CD14-positive monocyte (primary cell): ENCODE measurements at regions not wholly inside any gene's neighbourhood (a gene's known extent, or its start where the extent isn't known, plus 50 kb on each side); places are given as distances from the start of the nearest gene placed in this dataset.

Experiments
- DNase-seq, 3 donors: peaks; one replicate each; pipeline ENCODE4 v3.0.0-alpha.2; 2011 to 2022
- H2AFZ ChIP-seq: 2 replicates; pipeline ENCODE4 v1.6.0; 2012; ENCODE audit warnings: mild to moderate bottlenecking, low read depth, low read length, inconsistent platforms; ENCODE audit not compliant: insufficient read depth, poor library complexity, severe bottlenecking
- H3K27ac ChIP-seq, 2 donors: 1 replicate in 1 of 2; 2 replicates in 1 of 2; pipeline ENCODE4 v1.5.1; 2012 to 2013; ENCODE audit warnings: low read length in 2 of 2, control low read depth in 1 of 2, inconsistent platforms in 1 of 2, low read depth in 1 of 2, mild to moderate bottlenecking in 1 of 2
- H3K27me3 ChIP-seq, 2 donors: one replicate each; pipeline versions ENCODE4 v1.6.0 to v1.6.1; 2011 to 2013; ENCODE audit warnings: low read length in 2 of 2; ENCODE audit not compliant: control insufficient read depth in 2 of 2, insufficient read depth in 2 of 2
- H3K36me3 ChIP-seq, 2 donors: replicated peaks in 1 of 2; 1 replicate in 1 of 2; 2 replicates in 1 of 2; pipeline versions ENCODE4 v1.5.1 to v1.6.1; 2012 to 2013; ENCODE audit warnings: low read length in 2 of 2, control low read depth in 1 of 2, inconsistent platforms in 1 of 2, mild to moderate bottlenecking in 1 of 2; ENCODE audit not compliant: insufficient read depth in 2 of 2, control insufficient read depth in 1 of 2
- H3K4me1 ChIP-seq, 2 donors: 1 replicate in 1 of 2; 2 replicates in 1 of 2; pipeline versions ENCODE4 v1.5.1 to v1.6.1; 2012 to 2013; ENCODE audit warnings: low read length in 2 of 2, control low read depth in 1 of 2, inconsistent platforms in 1 of 2, mild to moderate bottlenecking in 1 of 2, moderate library complexity in 1 of 2; ENCODE audit not compliant: insufficient read depth in 2 of 2, control insufficient read depth in 1 of 2
- H3K4me2 ChIP-seq: replicated peaks from 2 replicates; pipeline ENCODE3; 2012; ENCODE audit warnings: low read length, moderate library complexity, mild to moderate bottlenecking; ENCODE audit not compliant: poor library complexity, severe bottlenecking; ENCODE audit errors: extremely low read depth
- H3K4me3 ChIP-seq, 3 experiments: fragments of 200-600 bp in 1 of 3; sonication (generic) in 1 of 3; replicated peaks in 1 of 3; 1 replicate in 2 of 3; 2 replicates in 1 of 3; pipeline ENCODE4 v1.5.1; 2011 to 2013; ENCODE audit warnings: low read length in 3 of 3, mild to moderate bottlenecking in 3 of 3, control low read depth in 2 of 3, low read depth in 2 of 3, inconsistent platforms in 1 of 3, moderate library complexity in 1 of 3
- H3K79me2 ChIP-seq: 2 replicates; pipeline ENCODE4 v1.6.0; 2012; ENCODE audit warnings: mild to moderate bottlenecking, control low read depth, inconsistent platforms, low read length, moderate library complexity; ENCODE audit not compliant: insufficient read depth
- H3K9ac ChIP-seq: 2 replicates; pipeline ENCODE4 v1.6.0; 2017; ENCODE audit warnings: low read length, mild to moderate bottlenecking; ENCODE audit not compliant: insufficient read depth, poor library complexity, severe bottlenecking
- H3K9me3 ChIP-seq, 2 donors: replicated peaks in 1 of 2; 1 replicate in 1 of 2; 2 replicates in 1 of 2; pipeline versions ENCODE4 v1.5.1 to v1.6.1; 2012 to 2013; ENCODE audit warnings: low read length in 2 of 2, control low read depth in 1 of 2; ENCODE audit not compliant: control insufficient read depth in 1 of 2, insufficient read depth in 1 of 2
- H4K20me1 ChIP-seq: 2 replicates; pipeline ENCODE4 v1.6.0; 2012; ENCODE audit warnings: mild to moderate bottlenecking, low read length, control low read depth, moderate library complexity; ENCODE audit not compliant: insufficient read depth
- H3K27ac Mint-ChIP-seq, 7 donors: one replicate each; pipeline ENCODE4 v1.8.0; 2020; ENCODE audit warnings: mild to moderate bottlenecking in 7 of 7, mixed read lengths in 7 of 7, moderate library complexity in 6 of 7, inconsistent platforms in 2 of 7
- H3K27me3 Mint-ChIP-seq, 3 donors: one replicate each; pipeline ENCODE4 v1.8.0; 2021 to 2022; ENCODE audit warnings: low read depth in 3 of 3, mild to moderate bottlenecking in 3 of 3, mixed read lengths in 3 of 3, moderate library complexity in 3 of 3, inconsistent platforms in 1 of 3
- H3K36me3 Mint-ChIP-seq, 2 donors: one replicate each; pipeline ENCODE4 v1.8.0; 2020; ENCODE audit warnings: mixed read lengths in 2 of 2, inconsistent platforms in 1 of 2, mild to moderate bottlenecking in 1 of 2
- H3K4me1 Mint-ChIP-seq: one replicate; pipeline ENCODE4 v1.8.0; 2020; ENCODE audit warnings: mild to moderate bottlenecking, mixed read lengths
- H3K4me3 Mint-ChIP-seq, 2 donors: one replicate each; pipeline ENCODE4 v1.8.0; 2020; ENCODE audit warnings: mild to moderate bottlenecking in 2 of 2, mixed read lengths in 2 of 2, moderate library complexity in 1 of 2
- H3K9me3 Mint-ChIP-seq, 7 donors: one replicate each; pipeline ENCODE4 v1.8.0; 2020 to 2022; ENCODE audit warnings: mixed read lengths in 7 of 7, mild to moderate bottlenecking in 6 of 7, moderate library complexity in 6 of 7, inconsistent platforms in 2 of 7
- WGBS: methylation state at CpG from one replicate; pipeline ENCODE4 v1.1.5; 2013; ENCODE audit warnings: missing lambda C conversion rate; ENCODE audit not compliant: insufficient coverage; 5-methylcytosine and 5-hydroxymethylcytosine counted together
- intact Hi-C, 2 donors: fragments of 100-400 bp; cut with micrococcal nuclease; formaldehyde crosslinking; loops; one replicate each; pipeline versions ENCODE4 v1.15.0 to v1.15.1; 2023
- TF ChIP-seq, protein P1 (sequence below): fragments of 200-600 bp; IDR thresholded peaks from one replicate; pipeline ENCODE4 v1.8.0; 2022; ENCODE audit warnings: antibody characterized with exemption, mild to moderate bottlenecking

DNA sequence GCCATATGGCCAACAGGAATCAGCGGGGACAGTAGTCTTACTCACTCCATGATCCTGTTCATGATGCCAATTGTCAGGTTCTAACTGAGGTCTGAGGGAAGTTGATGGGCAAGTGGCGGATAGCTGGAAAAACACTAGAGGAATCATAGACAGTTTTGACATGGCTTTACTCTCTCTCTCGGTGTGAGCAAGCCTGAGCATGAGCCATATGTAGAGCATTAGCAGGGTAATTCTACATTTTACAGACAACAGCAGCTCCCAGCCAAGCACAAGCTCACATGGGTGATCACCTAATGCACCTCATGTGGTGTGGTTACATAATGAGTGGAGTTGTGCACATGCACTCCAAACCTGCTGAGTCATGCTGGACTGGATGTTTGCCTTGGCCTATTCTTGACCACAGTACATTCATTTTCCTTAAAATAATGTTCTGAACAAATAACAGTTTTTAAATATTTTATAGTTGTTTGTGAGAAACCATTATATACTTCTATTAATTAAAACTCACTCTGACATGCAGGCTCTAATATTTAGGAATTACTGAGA, 429.2 kb downstream of the GPAT3 start:
- Mint-ChIP-seq H3K36me3 (no peaks in the 10 kb centered on the region), H3K4me1 (no peaks in the 10 kb centered on the region), H3K27ac (no peak overlapping the region), H3K4me3 (no peak overlapping the region), H3K9me3 (peaks cover 0 to 11% (median 3%) of the 10 kb centered on the region in 7 donors), H3K27me3 (peaks cover 0 to 4% (median 0%) of the 10 kb centered on the region in 3 donors)
- intact Hi-C loops: no loop called here
- Histone ChIP-seq H3K27ac (no peak overlapping the region), H3K36me3 (no peaks in the 10 kb centered on the region), H3K27me3 (no peaks in the 10 kb centered on the region), H4K20me1 (no peaks in the 10 kb centered on the region), H3K4me3 (no peak overlapping the region), H2AFZ (no peak overlapping the region), H3K79me2 (no peaks in the 10 kb centered on the region), H3K9ac (no peak overlapping the region), H3K4me1 (no peaks in the 10 kb centered on the region), H3K9me3 (peaks cover 0 to 14% of the 10 kb centered on the region in 2 donors), H3K4me2 (no peak overlapping the region)
- 100% methylated on average over 1 of the region's 3 CpGs for whole genome bisulfite sequencing
- TF ChIP-seq, protein P1, sequence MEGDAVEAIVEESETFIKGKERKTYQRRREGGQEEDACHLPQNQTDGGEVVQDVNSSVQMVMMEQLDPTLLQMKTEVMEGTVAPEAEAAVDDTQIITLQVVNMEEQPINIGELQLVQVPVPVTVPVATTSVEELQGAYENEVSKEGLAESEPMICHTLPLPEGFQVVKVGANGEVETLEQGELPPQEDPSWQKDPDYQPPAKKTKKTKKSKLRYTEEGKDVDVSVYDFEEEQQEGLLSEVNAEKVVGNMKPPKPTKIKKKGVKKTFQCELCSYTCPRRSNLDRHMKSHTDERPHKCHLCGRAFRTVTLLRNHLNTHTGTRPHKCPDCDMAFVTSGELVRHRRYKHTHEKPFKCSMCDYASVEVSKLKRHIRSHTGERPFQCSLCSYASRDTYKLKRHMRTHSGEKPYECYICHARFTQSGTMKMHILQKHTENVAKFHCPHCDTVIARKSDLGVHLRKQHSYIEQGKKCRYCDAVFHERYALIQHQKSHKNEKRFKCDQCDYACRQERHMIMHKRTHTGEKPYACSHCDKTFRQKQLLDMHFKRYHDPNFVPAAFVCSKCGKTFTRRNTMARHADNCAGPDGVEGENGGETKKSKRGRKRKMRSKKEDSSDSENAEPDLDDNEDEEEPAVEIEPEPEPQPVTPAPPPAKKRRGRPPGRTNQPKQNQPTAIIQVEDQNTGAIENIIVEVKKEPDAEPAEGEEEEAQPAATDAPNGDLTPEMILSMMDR: no peak
- DNase-seq: no peak

DNA sequence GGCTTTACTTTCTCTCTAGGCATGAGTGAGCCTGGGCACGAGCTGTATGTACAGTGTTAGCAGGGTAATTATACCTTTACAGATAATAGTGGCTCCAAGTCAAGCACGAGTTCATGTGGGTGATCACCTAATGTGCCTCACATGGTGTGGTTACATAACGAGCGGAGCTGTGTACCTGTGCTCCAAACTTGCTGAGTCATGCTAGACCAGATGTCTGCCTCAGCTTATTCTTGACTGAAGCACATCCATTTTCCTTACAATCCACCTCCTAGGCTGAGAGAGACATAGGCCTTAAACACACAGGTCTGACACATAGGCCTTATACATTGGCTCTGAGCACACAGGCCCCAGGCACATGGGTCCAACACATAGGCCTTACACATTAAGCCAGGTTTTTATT, 426.6 kb downstream of the GPAT3 start:
- Histone ChIP-seq H3K4me3 (no peak overlapping the region), H3K27ac (no peak overlapping the region), H3K36me3 (no peaks in the 10 kb centered on the region), H2AFZ (no peak overlapping the region), H3K79me2 (no peaks in the 10 kb centered on the region), H3K9me3 (peaks cover 0 to 14% of the 10 kb centered on the region in 2 donors), H4K20me1 (no peaks in the 10 kb centered on the region), H3K27me3 (no peaks in the 10 kb centered on the region), H3K9ac (no peak overlapping the region), H3K4me2 (no peak overlapping the region), H3K4me1 (no peaks in the 10 kb centered on the region)
- intact Hi-C loops: no loop called here
- no peaks in the 10 kb centered on the region for H3K36me3 Mint-ChIP-seq
- peaks cover 0 to 1% (median 0%) of the 10 kb centered on the region in 3 donors for H3K27me3 Mint-ChIP-seq
- no peak overlapping the region for H3K27ac Mint-ChIP-seq
- no peak overlapping the region for H3K4me3 Mint-ChIP-seq
- TF ChIP-seq, protein P1: no peak
- H3K9me3 Mint-ChIP-seq: peaks cover 0 to 11% (median 7%) of the 10 kb centered on the region in 7 donors
- 96% methylated on average over 4 of the region's 4 CpGs for WGBS
- no peak for DNase-seq
- no peaks in the 10 kb centered on the region for H3K4me1 Mint-ChIP-seq
